HFFc6 (cell line): ENCODE measurements at regions not wholly inside any gene's neighbourhood (a gene's known extent, or its start where the extent isn't known, plus 50 kb on each side); places are given as distances from the start of the nearest gene placed in this dataset.

Experiments
- DNase-seq: peaks from one replicate; pipeline ENCODE4 v3.0.0-alpha.2; 2018
- H3K27ac Mint-ChIP-seq: 2 replicates; pipeline ENCODE4 v1.8.0; 2020; ENCODE audit warnings: mild to moderate bottlenecking, mixed read lengths
- H3K27me3 Mint-ChIP-seq: 2 replicates; pipeline ENCODE4 v1.8.0; 2021; ENCODE audit warnings: mild to moderate bottlenecking, moderate library complexity, mixed read lengths; ENCODE audit not compliant: insufficient read depth
- H3K36me3 Mint-ChIP-seq: 2 replicates; pipeline ENCODE4 v1.8.0; 2021; ENCODE audit warnings: low read depth, mixed read lengths
- H3K4me1 Mint-ChIP-seq: 2 replicates; pipeline ENCODE4 v1.8.0; 2020; ENCODE audit warnings: low read depth, mixed read lengths
- H3K4me3 Mint-ChIP-seq: 2 replicates; pipeline ENCODE4 v1.8.0; 2020; ENCODE audit warnings: mild to moderate bottlenecking, moderate library complexity, mixed read lengths
- H3K9me3 Mint-ChIP-seq: 2 replicates; pipeline ENCODE4 v1.8.0; 2020; ENCODE audit warnings: mild to moderate bottlenecking, mixed read lengths
- TF ChIP-seq, protein P1 (sequence below): fragments of 200-600 bp; sonication (generic); IDR thresholded peaks from 2 replicates; pipeline ENCODE4 v1.5.0; 2021; ENCODE audit warnings: antibody characterized with exemption, mild to moderate bottlenecking

DNA sequence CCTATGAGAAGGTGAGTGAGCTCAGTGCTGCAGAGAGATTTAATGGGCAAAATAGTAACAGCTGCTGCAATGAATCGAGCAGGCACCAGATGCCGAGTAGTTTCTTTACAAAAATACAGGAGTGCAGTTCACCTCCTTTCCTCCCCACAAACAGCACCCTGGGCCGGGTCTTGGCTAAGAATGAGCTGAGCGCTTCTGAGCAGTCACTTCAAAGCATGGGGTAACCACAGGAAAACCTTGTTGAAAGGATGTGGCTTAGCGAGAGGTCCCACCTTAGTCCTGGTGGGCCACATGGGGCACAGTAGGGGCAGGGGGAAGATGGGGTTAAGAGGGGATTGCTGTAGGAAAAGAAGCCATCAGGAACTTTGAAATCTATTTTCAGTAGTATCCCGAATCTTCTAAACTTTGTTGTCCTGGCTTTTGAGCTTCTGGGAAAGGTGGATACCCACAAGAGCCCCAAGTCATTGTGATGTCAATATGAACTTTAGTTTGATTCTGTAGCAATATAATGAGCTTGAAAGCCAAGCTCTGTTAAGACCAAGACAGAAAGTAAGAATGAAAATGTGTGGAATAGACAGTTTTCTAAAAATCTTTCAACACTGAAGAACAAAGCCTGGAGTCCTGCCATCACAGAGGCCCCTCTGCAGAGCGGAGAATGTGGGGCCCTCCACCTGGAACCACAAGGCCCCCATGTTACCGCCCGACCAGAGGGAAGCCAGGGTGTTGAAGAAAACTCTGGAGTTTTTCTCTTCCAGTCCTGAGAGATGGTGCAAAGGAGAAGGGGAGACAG, 101.0 kb upstream of the ZNF236 start:
- Mint-ChIP-seq H3K27ac (no peak overlapping the region), H3K4me3 (no peak overlapping the region), H3K36me3 (no peaks in the 10 kb centered on the region), H3K9me3 (no peaks in the 10 kb centered on the region), H3K27me3 (peaks cover 27% of the 10 kb centered on the region), H3K4me1 (no peaks in the 10 kb centered on the region)
- TF ChIP-seq, protein P1, sequence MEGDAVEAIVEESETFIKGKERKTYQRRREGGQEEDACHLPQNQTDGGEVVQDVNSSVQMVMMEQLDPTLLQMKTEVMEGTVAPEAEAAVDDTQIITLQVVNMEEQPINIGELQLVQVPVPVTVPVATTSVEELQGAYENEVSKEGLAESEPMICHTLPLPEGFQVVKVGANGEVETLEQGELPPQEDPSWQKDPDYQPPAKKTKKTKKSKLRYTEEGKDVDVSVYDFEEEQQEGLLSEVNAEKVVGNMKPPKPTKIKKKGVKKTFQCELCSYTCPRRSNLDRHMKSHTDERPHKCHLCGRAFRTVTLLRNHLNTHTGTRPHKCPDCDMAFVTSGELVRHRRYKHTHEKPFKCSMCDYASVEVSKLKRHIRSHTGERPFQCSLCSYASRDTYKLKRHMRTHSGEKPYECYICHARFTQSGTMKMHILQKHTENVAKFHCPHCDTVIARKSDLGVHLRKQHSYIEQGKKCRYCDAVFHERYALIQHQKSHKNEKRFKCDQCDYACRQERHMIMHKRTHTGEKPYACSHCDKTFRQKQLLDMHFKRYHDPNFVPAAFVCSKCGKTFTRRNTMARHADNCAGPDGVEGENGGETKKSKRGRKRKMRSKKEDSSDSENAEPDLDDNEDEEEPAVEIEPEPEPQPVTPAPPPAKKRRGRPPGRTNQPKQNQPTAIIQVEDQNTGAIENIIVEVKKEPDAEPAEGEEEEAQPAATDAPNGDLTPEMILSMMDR, result no peak
- DNase-seq, result no peak

DNA sequence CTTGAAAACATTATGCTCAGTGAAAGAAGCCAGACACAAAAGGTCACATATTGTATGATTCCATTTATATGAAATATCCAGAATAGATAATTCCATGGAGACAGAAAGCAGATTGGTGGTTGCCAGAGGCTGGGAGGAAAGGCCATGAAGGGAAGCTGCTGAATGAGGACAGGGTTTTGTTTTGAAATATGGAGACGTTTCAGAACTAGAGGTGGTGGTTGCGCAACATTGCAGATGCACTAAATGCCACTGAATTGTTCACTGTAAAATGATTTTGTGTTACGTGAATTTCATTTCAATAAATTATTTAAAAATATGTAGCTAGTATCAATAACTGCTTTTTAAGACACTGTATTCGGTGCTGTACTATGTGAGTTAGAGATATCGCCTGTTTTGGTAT, 101.7 kb upstream of the ZNF236 start:
- Mint-ChIP-seq H3K36me3 (no peaks in the 10 kb centered on the region), H3K27ac (no peak overlapping the region), H3K27me3 (peaks cover 29% of the 10 kb centered on the region), H3K4me1 (no peaks in the 10 kb centered on the region), H3K9me3 (no peaks in the 10 kb centered on the region), H3K4me3 (no peak overlapping the region)
- TF ChIP-seq, protein P1, result no peak
- DNase-seq, result no peak

GRCh38 chr18:76715012-76715610, 107.2 kb upstream of the ZNF236 start:
- peaks cover 21% of the 10 kb centered on the region for H3K27me3 Mint-ChIP-seq
- TF ChIP-seq, protein P1, result no peak
- no peak for DNase-seq
- H3K4me3 Mint-ChIP-seq, result no peak overlapping the region
- 0 out of 2 replicates have a peak, but pooled peaks cover under 1% of the 10 kb centered on the region for H3K4me1 Mint-ChIP-seq
- no peaks in the 10 kb centered on the region for H3K36me3 Mint-ChIP-seq
- H3K9me3 Mint-ChIP-seq, result no peaks in the 10 kb centered on the region
- H3K27ac Mint-ChIP-seq, result no peak overlapping the region

DNA sequence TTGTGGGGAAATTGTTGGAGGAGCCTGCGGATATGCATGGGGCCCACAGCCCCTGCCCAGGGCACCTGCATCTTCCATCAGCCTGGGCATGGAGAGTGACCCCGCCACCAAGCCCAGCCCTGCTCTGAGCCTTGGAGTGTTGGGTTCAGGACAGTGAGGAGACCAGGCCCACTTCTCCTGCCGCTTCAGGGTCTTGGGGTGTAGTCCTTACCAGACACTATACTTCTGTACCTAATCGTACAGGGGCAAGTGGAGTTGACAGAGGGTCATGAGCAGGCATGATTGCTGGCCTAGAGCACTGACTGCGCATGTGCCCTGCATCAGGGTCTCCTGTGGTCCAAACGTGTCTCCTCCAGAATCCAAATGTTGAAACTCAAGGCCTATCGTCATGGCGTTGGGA, 108.9 kb upstream of the ZNF236 start:
- H3K36me3 Mint-ChIP-seq, result no peaks in the 10 kb centered on the region
- no peaks in the 10 kb centered on the region for H3K9me3 Mint-ChIP-seq
- no peak for DNase-seq
- H3K4me1 Mint-ChIP-seq, result 0 out of 2 replicates have a peak, but pooled peaks cover 8% of the 10 kb centered on the region
- TF ChIP-seq, protein P1, result no peak
- no peak overlapping the region for H3K4me3 Mint-ChIP-seq
- H3K27ac Mint-ChIP-seq, result no peak overlapping the region
- peaks cover 15% of the 10 kb centered on the region for H3K27me3 Mint-ChIP-seq

DNA sequence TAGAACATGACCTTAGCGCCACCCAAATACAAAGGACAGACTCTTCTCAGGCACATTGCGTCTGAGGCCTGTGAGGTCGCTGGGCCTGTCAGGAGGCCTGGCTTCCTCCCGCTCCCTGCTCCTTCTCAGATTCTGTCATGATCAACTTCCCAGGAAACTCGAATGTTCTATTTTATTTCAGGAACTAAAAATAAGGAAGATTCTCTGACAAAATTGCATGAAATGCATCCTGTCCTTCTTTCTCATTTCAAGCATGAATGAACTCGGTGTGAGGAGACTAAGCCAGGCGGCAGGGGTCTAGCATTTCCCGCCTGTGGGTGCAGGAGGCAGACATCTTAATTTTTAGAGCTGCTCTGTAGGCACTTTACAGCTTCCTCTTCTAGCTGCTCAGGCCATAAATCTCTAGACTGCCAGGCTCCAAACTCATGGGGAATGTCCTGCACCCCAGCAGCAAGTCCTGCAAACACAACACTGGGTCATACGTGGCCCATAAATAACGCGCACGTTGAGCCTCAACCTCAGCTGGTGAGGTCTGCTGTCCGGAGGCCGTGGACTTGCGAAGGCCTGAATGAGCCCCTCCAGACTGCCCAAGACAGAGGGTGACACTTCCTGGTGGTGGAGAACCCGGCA, 109.7 kb upstream of the ZNF236 start:
- H3K4me1 Mint-ChIP-seq, result 0 out of 2 replicates have a peak, but pooled peaks cover 8% of the 10 kb centered on the region
- no peaks in the 10 kb centered on the region for H3K9me3 Mint-ChIP-seq
- H3K36me3 Mint-ChIP-seq, result no peaks in the 10 kb centered on the region
- TF ChIP-seq, protein P1, result no peak
- peaks cover 11% of the 10 kb centered on the region for H3K27me3 Mint-ChIP-seq
- no peak for DNase-seq
- no peak overlapping the region for H3K4me3 Mint-ChIP-seq
- no peak overlapping the region for H3K27ac Mint-ChIP-seq
